HEK293 (cell line): ENCODE measurements at regions not wholly inside any gene's neighbourhood (a gene's known extent, or its start where the extent isn't known, plus 50 kb on each side); places are given as distances from the start of the nearest gene placed in this dataset.
A peak's percentile ranks its signal among the peaks of the same experiment; 100 is the strongest.

Experiments used
- CTCF ChIA-PET: fragments of 350-600 bp; formaldehyde crosslinking; extraction: SDS; loops from one replicate; lab custom pipeline; 2021; ENCODE audit warnings: antibody characterized with exemption; lab: Yijun Ruan, JAX
- POLR2A ChIA-PET: fragments of 300-600 bp; formaldehyde crosslinking; extraction: SDS; loops from one replicate; lab custom pipeline; 2020; ENCODE audit warnings: antibody characterized with exemption, inconsistent platforms; lab: Yijun Ruan, JAX
- H3K27ac ChIP-seq: fragments of 200-500 bp; sonication (Bioruptor generic); 2 replicates; pipeline ENCODE4 v1.5.1; 2014; ENCODE audit warnings: low read depth, low read length, control low read depth, inconsistent platforms; ENCODE audit errors: extremely low read depth
- H3K36me3 ChIP-seq, 2 experiments: fragments of 200-500 bp in 1 of 2; sonication (Bioruptor generic) in 1 of 2; 1 replicate in 1 of 2; 2 replicates in 1 of 2; pipeline ENCODE4 v1.5.1; 2014 to 2017; ENCODE audit warnings: inconsistent platforms in 2 of 2, low read length in 2 of 2; ENCODE audit not compliant: control insufficient read depth in 2 of 2, insufficient read depth in 1 of 2
- H3K4me1 ChIP-seq: fragments of 200-500 bp; sonication (Bioruptor generic); 2 replicates; pipeline ENCODE4 v1.5.1; 2014; ENCODE audit warnings: mild to moderate bottlenecking, low read length, inconsistent platforms; ENCODE audit not compliant: control insufficient read depth, insufficient read depth
- H3K4me3 ChIP-seq: 2 replicates; pipeline ENCODE4 v1.5.1; 2011; ENCODE audit warnings: low read depth, mild to moderate bottlenecking, control low read depth, low read length, moderate library complexity
- H3K9me3 ChIP-seq: fragments of 200-500 bp; sonication (Bioruptor generic); 2 replicates; pipeline ENCODE4 v1.5.1; 2014; ENCODE audit warnings: low read depth, low read length, inconsistent platforms; ENCODE audit not compliant: control insufficient read depth, insufficient read depth
- ATF2 ChIP-seq: fragments of 450-650 bp; formaldehyde crosslinking; IDR thresholded peaks from 2 replicates; pipeline ENCODE4 v1.5.1; 2016; ENCODE audit warnings: missing biosample characterization, missing genetic modification characterization, low read depth
- GLI2 ChIP-seq: fragments of 450-650 bp; formaldehyde crosslinking; IDR thresholded peaks from 2 replicates; pipeline ENCODE4; 2017; ENCODE audit warnings: missing biosample characterization, missing genetic modification characterization, low read depth, borderline replicate concordance
- KLF1 ChIP-seq: fragments of 450-650 bp; formaldehyde crosslinking; IDR thresholded peaks from 2 replicates; pipeline ENCODE4 v1.5.1; 2016; ENCODE audit warnings: missing biosample characterization, missing genetic modification characterization
- KLF7 ChIP-seq: fragments of 450-650 bp; formaldehyde crosslinking; IDR thresholded peaks from 2 replicates; pipeline ENCODE4 v1.5.1; 2016; ENCODE audit warnings: missing biosample characterization, missing genetic modification characterization, borderline replicate concordance
- PATZ1 ChIP-seq: fragments of 450-650 bp; formaldehyde crosslinking; IDR thresholded peaks from 2 replicates; pipeline ENCODE4 v1.5.1; 2016; ENCODE audit warnings: missing biosample characterization, missing genetic modification characterization
- SCRT1 ChIP-seq: fragments of 450-650 bp; formaldehyde crosslinking; IDR thresholded peaks from 2 replicates; pipeline ENCODE4 v1.5.1; 2016; ENCODE audit warnings: missing biosample characterization, missing genetic modification characterization, borderline replicate concordance
- ZBTB20 ChIP-seq: fragments of 450-650 bp; formaldehyde crosslinking; IDR thresholded peaks from 2 replicates; pipeline ENCODE4 v1.5.1; 2016; ENCODE audit warnings: missing biosample characterization, missing genetic modification characterization
- ZBTB21 ChIP-seq: fragments of 450-650 bp; formaldehyde crosslinking; IDR thresholded peaks from 2 replicates; pipeline ENCODE4 v1.5.1; 2017; ENCODE audit warnings: missing biosample characterization, missing genetic modification characterization
- ZIC2 ChIP-seq: fragments of 450-650 bp; formaldehyde crosslinking; IDR thresholded peaks from 2 replicates; pipeline ENCODE4 v1.5.1; 2016; ENCODE audit warnings: missing biosample characterization, missing genetic modification characterization
- ZNF138 ChIP-seq: fragments of 450-650 bp; formaldehyde crosslinking; IDR thresholded peaks from 2 replicates; pipeline ENCODE4 v1.5.1; 2016; ENCODE audit warnings: missing biosample characterization, missing genetic modification characterization, borderline replicate concordance
- ZNF169 ChIP-seq: fragments of 450-650 bp; formaldehyde crosslinking; IDR thresholded peaks from 2 replicates; pipeline ENCODE4 v1.5.1; 2016; ENCODE audit warnings: missing biosample characterization, missing genetic modification characterization
- ZNF24 ChIP-seq: fragments of 450-650 bp; formaldehyde crosslinking; IDR thresholded peaks from 2 replicates; pipeline ENCODE4 v1.5.1; 2016; ENCODE audit warnings: missing biosample characterization, missing genetic modification characterization
- ZNF449 ChIP-seq: fragments of 450-650 bp; formaldehyde crosslinking; IDR thresholded peaks from 2 replicates; pipeline ENCODE4 v1.5.1; 2017; ENCODE audit warnings: missing biosample characterization, mild to moderate bottlenecking, missing genetic modification characterization, moderate library complexity
- ZNF548 ChIP-seq: fragments of 450-650 bp; formaldehyde crosslinking; IDR thresholded peaks from 2 replicates; pipeline ENCODE4 v1.5.1; 2016; ENCODE audit warnings: missing biosample characterization, missing genetic modification characterization
- ZNF560 ChIP-seq: fragments of 450-650 bp; formaldehyde crosslinking; IDR thresholded peaks from 2 replicates; pipeline ENCODE4 v1.5.1; 2017; ENCODE audit warnings: missing biosample characterization, missing genetic modification characterization, borderline replicate concordance
- ZNF600 ChIP-seq: fragments of 450-650 bp; formaldehyde crosslinking; IDR thresholded peaks from 2 replicates; pipeline ENCODE4 v1.5.1; 2016; ENCODE audit warnings: missing biosample characterization, missing genetic modification characterization
- ZNF624 ChIP-seq: fragments of 450-650 bp; formaldehyde crosslinking; IDR thresholded peaks from 2 replicates; pipeline ENCODE4 v1.5.1; 2017; ENCODE audit warnings: missing biosample characterization, missing genetic modification characterization
- ZNF830 ChIP-seq: fragments of 450-650 bp; IDR thresholded peaks from 2 replicates; pipeline ENCODE4 v1.5.0; 2018; ENCODE audit warnings: missing biosample characterization, missing genetic modification characterization, low read depth, mild to moderate bottlenecking, moderate library complexity
- ZNF837 ChIP-seq: fragments of 450-650 bp; formaldehyde crosslinking; IDR thresholded peaks from 2 replicates; pipeline ENCODE4 v1.5.1; 2016; ENCODE audit warnings: missing biosample characterization, missing genetic modification characterization
- ZSCAN16 ChIP-seq: fragments of 450-650 bp; formaldehyde crosslinking; IDR thresholded peaks from 2 replicates; pipeline ENCODE4 v1.5.1; 2016; ENCODE audit warnings: missing biosample characterization, missing genetic modification characterization
- ZSCAN5A ChIP-seq: fragments of 450-650 bp; formaldehyde crosslinking; IDR thresholded peaks from 2 replicates; pipeline ENCODE4 v1.5.1; 2016; ENCODE audit warnings: missing biosample characterization, missing genetic modification characterization
- TF ChIP-seq, protein P1 (sequence below): fragments of 450-650 bp; formaldehyde crosslinking; IDR thresholded peaks from 2 replicates; pipeline ENCODE4 v1.5.1; 2016; ENCODE audit warnings: missing biosample characterization, missing genetic modification characterization

- peak; percentile 98 for TF ChIP-seq ZBTB21
- no peak for TF ChIP-seq ZNF169 (tag by site-specific recombination)
- no peak for TF ChIP-seq ZNF837 (tag by site-specific recombination)
- TF ChIP-seq ZNF24 (tag by site-specific recombination): peak; percentile 86
- 0 out of 2 replicates have a peak, but pooled peaks have one; percentile 17 for TF ChIP-seq ZNF600 (tag by site-specific recombination)
- TF ChIP-seq GLI2 (tag by site-specific recombination): no peak
- TF ChIP-seq, all 188 proteins: peak for 21
These were observed 176.1 kb upstream of the RGMA start (continued) for GRCh38 chr15:93265111-93265556.

DNA sequence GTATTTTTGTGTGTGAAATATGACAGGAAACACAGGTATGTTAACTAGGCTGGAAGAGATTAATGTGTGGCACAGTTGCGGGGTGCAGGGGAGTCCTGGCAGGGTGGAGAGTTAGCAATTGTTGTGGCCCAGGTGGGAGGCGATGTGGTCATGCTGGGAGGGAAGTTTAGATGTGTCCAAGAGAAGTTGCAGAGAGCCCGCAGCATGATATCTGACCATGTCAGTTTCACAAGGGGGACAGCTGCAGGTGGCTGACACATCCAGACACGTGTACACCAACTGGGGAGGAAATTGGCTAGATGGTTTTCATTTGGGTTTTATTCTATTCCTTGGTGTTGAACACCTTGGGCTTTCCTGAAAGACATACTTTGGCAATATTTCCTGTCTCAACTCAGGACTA is 172.8 kb upstream of the RGMA start:
- H3K4me3 ChIP-seq: no peak overlapping the region
- H3K27ac ChIP-seq: no peak overlapping the region
- H3K4me1 ChIP-seq: no peaks in the 10 kb centered on the region
- POLR2A ChIA-PET: no interaction called here
- TF ChIP-seq ZNF560 (tag by site-specific recombination): no peak
- TF ChIP-seq ZNF624 (tag by site-specific recombination): no peak
- no peak for TF ChIP-seq ZBTB20 (tag by site-specific recombination)
- no peak for TF ChIP-seq ZSCAN16
- peak; percentile 77 for TF ChIP-seq ZIC2
- TF ChIP-seq ZNF138 (tag by site-specific recombination): no peak
- TF ChIP-seq, all 188 proteins: peak for 1
- Histone ChIP-seq H3K36me3 (no peaks in the 10 kb centered on the region), H3K9me3 (no peaks in the 10 kb centered on the region)
- CTCF ChIA-PET: interaction anchor here (1.2 kb wide), 1 partner anchor 715 kb away, joined by 4 read pairs; no protein-coding TSS in a partner anchor

- POLR2A ChIA-PET: no interaction called here
- no peaks in the 10 kb centered on the region for H3K9me3 ChIP-seq
- CTCF ChIA-PET: no interaction called here
These were observed 168.9 kb upstream of the RGMA start for GRCh38 chr15:93257920-93258319.

More at GRCh38 chr15:93257920-93258319, 168.9 kb upstream of the RGMA start:
- no peak overlapping the region for H3K27ac ChIP-seq
- TF ChIP-seq ZNF449 (tag by site-specific recombination) (no peak), ZNF548 (tag by site-specific recombination) (no peak), KLF1 (tag by site-specific recombination) (no peak), ATF2 (tag by site-specific recombination) (no peak), ZSCAN5A (tag by site-specific recombination) (no peak), ZNF830 (tag by site-specific recombination) (no peak), KLF7 (tag by site-specific recombination) (no peak), SCRT1 (tag by site-specific recombination) (no peak), PATZ1 (no peak)
- TF ChIP-seq, protein P1, sequence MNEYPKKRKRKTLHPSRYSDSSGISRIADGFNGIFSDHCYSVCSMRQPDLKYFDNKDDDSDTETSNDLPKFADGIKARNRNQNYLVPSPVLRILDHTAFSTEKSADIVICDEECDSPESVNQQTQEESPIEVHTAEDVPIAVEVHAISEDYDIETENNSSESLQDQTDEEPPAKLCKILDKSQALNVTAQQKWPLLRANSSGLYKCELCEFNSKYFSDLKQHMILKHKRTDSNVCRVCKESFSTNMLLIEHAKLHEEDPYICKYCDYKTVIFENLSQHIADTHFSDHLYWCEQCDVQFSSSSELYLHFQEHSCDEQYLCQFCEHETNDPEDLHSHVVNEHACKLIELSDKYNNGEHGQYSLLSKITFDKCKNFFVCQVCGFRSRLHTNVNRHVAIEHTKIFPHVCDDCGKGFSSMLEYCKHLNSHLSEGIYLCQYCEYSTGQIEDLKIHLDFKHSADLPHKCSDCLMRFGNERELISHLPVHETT (tag by site-specific recombination): no peak
- H3K4me1 ChIP-seq: no peaks in the 10 kb centered on the region
- H3K36me3 ChIP-seq: no peaks in the 10 kb centered on the region
- no peak overlapping the region for H3K4me3 ChIP-seq
